BJ (cell line): ENCODE measurements at regions not wholly inside any gene's neighbourhood (a gene's known extent, or its start where the extent isn't known, plus 50 kb on each side); places are given as distances from the start of the nearest gene placed in this dataset.

ENCODE experiments used
- CTCF ChIA-PET: fragments of 350-600 bp; formaldehyde crosslinking; extraction: SDS; loops from one replicate; lab custom pipeline; 2021; ENCODE audit warnings: antibody characterized with exemption, inconsistent platforms; lab: Yijun Ruan, JAX
- POLR2A ChIA-PET: fragments of 300-600 bp; sonication (Branson Sonifier 250); formaldehyde crosslinking; extraction: SDS; loops from one replicate; lab custom pipeline; 2021; ENCODE audit warnings: antibody characterized with exemption; lab: Charles Lee
- DNase-seq: peaks from one replicate; pipeline ENCODE4 v3.0.0-alpha.2; 2011; ENCODE audit warnings: low read depth
- H3K27me3 ChIP-seq: 2 replicates; pipeline ENCODE4 v1.6.0; 2011; ENCODE audit warnings: low read length; ENCODE audit not compliant: control insufficient read depth, insufficient read depth
- H3K36me3 ChIP-seq: 2 replicates; pipeline ENCODE4 v1.5.1; 2011; ENCODE audit warnings: low read length; ENCODE audit not compliant: control insufficient read depth, insufficient read depth
- H3K4me3 ChIP-seq: 2 replicates; pipeline ENCODE4 v1.5.1; 2011; ENCODE audit warnings: low read depth, mild to moderate bottlenecking, control low read depth, low read length
- CTCF ChIP-seq: IDR thresholded peaks from 2 replicates; pipeline ENCODE4 v1.5.1; 2011; ENCODE audit warnings: low read depth, mild to moderate bottlenecking, control low read depth, inconsistent platforms, low read length, moderate library complexity; ENCODE audit not compliant: insufficient read depth

- Histone ChIP-seq H3K36me3 (no peaks in the 10 kb centered on the region), H3K27me3 (no peaks in the 10 kb centered on the region), H3K4me3 (no peak overlapping the region)
- no peak for DNase-seq
- POLR2A ChIA-PET, result no interaction called here
- CTCF ChIA-PET, result no interaction called here
- TF ChIP-seq CTCF, result no peak
These were observed 576.7 kb downstream of the OLFM4 start for GRCh38 chr13:53605326-53605725.

GRCh38 chr13:53612200-53612599, 583.6 kb downstream of the OLFM4 start:
- no peak for DNase-seq
- Histone ChIP-seq H3K27me3 (no peaks in the 10 kb centered on the region), H3K36me3 (no peaks in the 10 kb centered on the region), H3K4me3 (no peak overlapping the region)
- TF ChIP-seq CTCF, result no peak
- CTCF ChIA-PET, result no interaction called here
- POLR2A ChIA-PET, result no interaction called here

GRCh38 chr13:53622456-53622855, 593.8 kb downstream of the OLFM4 start:
- POLR2A ChIA-PET, result no interaction called here
- CTCF ChIA-PET, result no interaction called here
- no peaks in the 10 kb centered on the region for H3K36me3 ChIP-seq
- DNase-seq, result no peak
- no peaks in the 10 kb centered on the region for H3K27me3 ChIP-seq
- no peak for TF ChIP-seq CTCF
- H3K4me3 ChIP-seq, result no peak overlapping the region

- TF ChIP-seq CTCF, result no peak
- ChIA-PET POLR2A (no interaction called here), CTCF (no interaction called here)
- H3K27me3 ChIP-seq, result no peaks in the 10 kb centered on the region
- no peaks in the 10 kb centered on the region for H3K36me3 ChIP-seq
- H3K4me3 ChIP-seq, result no peak overlapping the region
- DNase-seq, result no peak
These were observed 594.5 kb downstream of the OLFM4 start for GRCh38 chr13:53623146-53623545.

- Histone ChIP-seq H3K36me3 (no peaks in the 10 kb centered on the region), H3K4me3 (no peak overlapping the region), H3K27me3 (no peaks in the 10 kb centered on the region)
- POLR2A ChIA-PET, result no interaction called here
- TF ChIP-seq CTCF, result no peak
- no peak for DNase-seq
- CTCF ChIA-PET, result no interaction called here
These were observed 602.9 kb downstream of the OLFM4 start for GRCh38 chr13:53631511-53631910.

- no peak overlapping the region for H3K4me3 ChIP-seq
- H3K36me3 ChIP-seq, result no peaks in the 10 kb centered on the region
- TF ChIP-seq CTCF, result no peak
- POLR2A ChIA-PET, result no interaction called here
- CTCF ChIA-PET, result no interaction called here
- no peak for DNase-seq
- no peaks in the 10 kb centered on the region for H3K27me3 ChIP-seq
These were observed 609.4 kb downstream of the OLFM4 start for GRCh38 chr13:53638040-53638439.
